A549 (cell line): ENCODE measurements at regions not wholly inside any gene's neighbourhood (a gene's known extent, or its start where the extent isn't known, plus 50 kb on each side); places are given as distances from the start of the nearest gene placed in this dataset.

Experiments
- ATAC-seq, 2 experiments: fragments of 200-7000 bp in 1 of 2; fragments of >200 bp in 1 of 2; cut with Nextera tagmentation in 1 of 2; cut with Tn5 transposase in 1 of 2; 3 replicates each; pipeline versions ENCODE4 v1.8.0 to v1.9.1; 2018 to 2020; ENCODE audit warnings: mild to moderate bottlenecking in 1 of 2, moderate library complexity in 1 of 2
- CTCF ChIA-PET: fragments of 300-600 bp; sonication (Branson Sonifier 250); formaldehyde crosslinking; extraction: SDS; loops from one replicate; lab custom pipeline; 2021; ENCODE audit warnings: antibody characterized with exemption, inconsistent platforms; lab: Yijun Ruan, JAX
- POLR2A ChIA-PET: fragments of 350-600 bp; formaldehyde crosslinking; extraction: SDS; loops from one replicate; lab custom pipeline; 2021; ENCODE audit warnings: antibody characterized with exemption, inconsistent platforms; lab: Yijun Ruan, JAX
- DNase-seq, 2 experiments: peaks; one replicate each; pipeline versions ENCODE4 v3.0.0 to v3.0.0-alpha.2; 2011 to 2016; ENCODE audit warnings: low read depth in 1 of 2, low spot score in 1 of 2
- FAIRE-seq: peaks from 2 replicates; lab custom pipeline; 2011; peaks lifted over from hg19 to GRCh38; lab: Jason Lieb, UNC
- H3K27ac ChIP-seq, 2 experiments: fragments of >200 bp; sonication (Bioruptor Twin); formaldehyde crosslinking; 3 replicates each; pipeline ENCODE4 v1.5.1; 2016 to 2017
- H3K4me1 ChIP-seq: fragments of >200 bp; sonication (Bioruptor Twin); formaldehyde crosslinking; 3 replicates; pipeline ENCODE4 v1.6.1; 2016
- H3K4me2 ChIP-seq: fragments of >200 bp; sonication (Bioruptor Twin); formaldehyde crosslinking; 3 replicates; pipeline ENCODE4 v1.6.1; 2016
- H3K4me3 ChIP-seq: fragments of >200 bp; sonication (Bioruptor Twin); formaldehyde crosslinking; 3 replicates; pipeline ENCODE4 v1.5.1; 2016
- H3K9me3 ChIP-seq: fragments of >200 bp; sonication (Bioruptor Twin); formaldehyde crosslinking; 3 replicates; pipeline ENCODE4 v1.6.1; 2016
- BCL3 ChIP-seq: fragments of >200 bp; sonication (Bioruptor Twin); formaldehyde crosslinking; IDR thresholded peaks from 3 replicates; pipeline ENCODE4 v1.6.1; 2016
- CBX8 ChIP-seq: fragments of 200-600 bp; sonication (generic); IDR thresholded peaks from 2 replicates; pipeline ENCODE4 v1.6.1; 2016
- CEBPB ChIP-seq, 2 experiments: fragments of >200 bp in 1 of 2; sonication (Bioruptor Twin) in 1 of 2; formaldehyde crosslinking in 1 of 2; IDR thresholded peaks; 2 replicates each; pipeline ENCODE4 v1.6.1; 2012 to 2016
- CHD4 ChIP-seq: fragments of 200-600 bp; sonication (generic); IDR thresholded peaks from 2 replicates; pipeline ENCODE4 v1.6.1; 2016; ENCODE audit warnings: antibody characterized with exemption, mild to moderate bottlenecking, borderline replicate concordance
- EHMT2 ChIP-seq: fragments of 200-600 bp; sonication (generic); IDR thresholded peaks from 2 replicates; pipeline ENCODE4 v1.6.1; 2016; ENCODE audit warnings: antibody characterized with exemption, low read depth, mild to moderate bottlenecking, moderate library complexity
- FOSB ChIP-seq: fragments of 250-450 bp; sonication (Bioruptor Pico); IDR thresholded peaks from 2 replicates; pipeline ENCODE4 v1.5.0; 2020; ENCODE audit warnings: mild to moderate bottlenecking, moderate library complexity
- HDAC2 ChIP-seq: fragments of 200-600 bp; sonication (generic); IDR thresholded peaks from 2 replicates; pipeline ENCODE4 v1.6.1; 2016
- HOXB5 ChIP-seq: fragments of 250-450 bp; sonication (Bioruptor Pico); IDR thresholded peaks from 2 replicates; pipeline ENCODE4 v1.5.0; 2020; ENCODE audit warnings: mild to moderate bottlenecking, moderate library complexity
- JUN ChIP-seq, 2 experiments: fragments of >200 bp; sonication (Bioruptor Twin); formaldehyde crosslinking; IDR thresholded peaks; 2 replicates in 1 of 2; 3 replicates in 1 of 2; pipeline ENCODE4 v1.6.1; 2016 to 2017
- JUNB ChIP-seq: fragments of >200 bp; sonication (Bioruptor Twin); formaldehyde crosslinking; IDR thresholded peaks from 2 replicates; pipeline ENCODE4 v1.6.1; 2016
- KDM1A ChIP-seq: fragments of 200-600 bp; sonication (generic); IDR thresholded peaks from 2 replicates; pipeline ENCODE4 v1.6.1; 2016; ENCODE audit warnings: low read depth, mild to moderate bottlenecking
- MAZ ChIP-seq: fragments of 150-350 bp; IDR thresholded peaks from 2 replicates; pipeline ENCODE4 v1.6.1; 2014; ENCODE audit warnings: antibody characterized with exemption, low read depth, low read length, borderline replicate concordance
- MYC ChIP-seq: IDR thresholded peaks from 2 replicates; pipeline ENCODE4 v1.6.1; 2012; ENCODE audit warnings: mild to moderate bottlenecking, inconsistent platforms, low read length, improper control_type of control experiment, borderline replicate concordance
- NFE2L2 ChIP-seq: fragments of 150-350 bp; conservative IDR thresholded peaks from 2 replicates; pipeline ENCODE4 v1.6.1; 2014; ENCODE audit warnings: low read length
- POLR2A ChIP-seq: IDR thresholded peaks from 2 replicates; pipeline ENCODE4 v1.6.1; 2012; ENCODE audit warnings: mild to moderate bottlenecking, low read length
- RARB ChIP-seq: fragments of 250-450 bp; sonication (Bioruptor Pico); IDR thresholded peaks from 2 replicates; pipeline ENCODE4 v1.8.0; 2021; ENCODE audit warnings: mild to moderate bottlenecking, moderate library complexity
- SMC3 ChIP-seq: fragments of >200 bp; sonication (Bioruptor Twin); formaldehyde crosslinking; IDR thresholded peaks from 3 replicates; pipeline ENCODE4 v1.6.1; 2018; ENCODE audit warnings: inconsistent platforms
- SREBF2 ChIP-seq: fragments of 450-650 bp; IDR thresholded peaks from 2 replicates; pipeline ENCODE4 v1.6.1; 2014; ENCODE audit warnings: mild to moderate bottlenecking, moderate library complexity
- ZFP36 ChIP-seq: fragments of 450-650 bp; IDR thresholded peaks from 2 replicates; pipeline ENCODE4 v1.6.1; 2014; ENCODE audit warnings: borderline replicate concordance; ENCODE audit not compliant: partially characterized antibody
- ZSCAN20 ChIP-seq: fragments of 250-450 bp; sonication (Bioruptor Pico); IDR thresholded peaks from 2 replicates; pipeline ENCODE4 v1.8.0; 2022; ENCODE audit warnings: mild to moderate bottlenecking, moderate library complexity
- WGBS: methylation state at CpG from one replicate; pipeline ENCODE4 v1.1.6; 2017; ENCODE audit errors: missing lambda C conversion rate; 5-methylcytosine and 5-hydroxymethylcytosine counted together
- TF ChIP-seq, protein P1 (sequence below): fragments of >200 bp; sonication (Bioruptor Twin); formaldehyde crosslinking; IDR thresholded peaks from 3 replicates; pipeline ENCODE4 v1.5.1; 2016
- TF ChIP-seq, protein P2 (sequence below): IDR thresholded peaks from 2 replicates; pipeline ENCODE4 v1.6.1; 2012; ENCODE audit warnings: low read depth, borderline replicate concordance

DNA sequence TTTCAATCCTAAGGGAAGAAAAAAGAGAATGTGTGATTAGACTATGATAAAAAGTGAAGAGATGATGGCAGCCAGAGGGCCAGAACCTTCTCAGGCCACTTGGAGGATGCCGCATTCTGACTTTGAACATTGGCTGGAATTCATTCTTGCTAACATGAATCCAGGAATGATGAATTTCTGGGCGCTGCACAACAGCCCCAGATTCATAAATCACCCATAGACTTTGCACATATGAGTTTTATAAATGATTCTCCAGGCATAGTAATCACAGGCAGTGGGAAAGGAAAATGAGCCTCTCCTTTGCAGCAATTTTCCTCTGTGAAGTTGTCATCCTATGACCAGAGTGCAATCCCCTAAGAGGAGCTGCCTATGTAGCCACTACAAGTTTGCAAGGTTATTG is 555.4 kb downstream of the KCTD12 start:
- WGBS = 49% methylated on average over 2 of the region's 2 CpGs
- Histone ChIP-seq H3K4me2 (no peak overlapping the region), H3K27ac (no peak overlapping the region), H3K4me1 (no peaks in the 10 kb centered on the region), H3K4me3 (no peak overlapping the region), H3K9me3 (no peaks in the 10 kb centered on the region)
- TF ChIP-seq JUN (IDR thresholded peaks at IDR 0.05) (no peak), CHD4 (no peak), NFE2L2 (no peak), HOXB5 (CRISPR knock-in tag) (no peak), ZFP36 (no peak), SMC3 (no peak)
- TF ChIP-seq, protein P1, sequence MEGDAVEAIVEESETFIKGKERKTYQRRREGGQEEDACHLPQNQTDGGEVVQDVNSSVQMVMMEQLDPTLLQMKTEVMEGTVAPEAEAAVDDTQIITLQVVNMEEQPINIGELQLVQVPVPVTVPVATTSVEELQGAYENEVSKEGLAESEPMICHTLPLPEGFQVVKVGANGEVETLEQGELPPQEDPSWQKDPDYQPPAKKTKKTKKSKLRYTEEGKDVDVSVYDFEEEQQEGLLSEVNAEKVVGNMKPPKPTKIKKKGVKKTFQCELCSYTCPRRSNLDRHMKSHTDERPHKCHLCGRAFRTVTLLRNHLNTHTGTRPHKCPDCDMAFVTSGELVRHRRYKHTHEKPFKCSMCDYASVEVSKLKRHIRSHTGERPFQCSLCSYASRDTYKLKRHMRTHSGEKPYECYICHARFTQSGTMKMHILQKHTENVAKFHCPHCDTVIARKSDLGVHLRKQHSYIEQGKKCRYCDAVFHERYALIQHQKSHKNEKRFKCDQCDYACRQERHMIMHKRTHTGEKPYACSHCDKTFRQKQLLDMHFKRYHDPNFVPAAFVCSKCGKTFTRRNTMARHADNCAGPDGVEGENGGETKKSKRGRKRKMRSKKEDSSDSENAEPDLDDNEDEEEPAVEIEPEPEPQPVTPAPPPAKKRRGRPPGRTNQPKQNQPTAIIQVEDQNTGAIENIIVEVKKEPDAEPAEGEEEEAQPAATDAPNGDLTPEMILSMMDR = no peak
- DNase-seq (no peak), FAIRE-seq (no peak), ATAC-seq (no peak)
- ChIA-PET POLR2A (no interaction called here), CTCF (no interaction called here)

DNA sequence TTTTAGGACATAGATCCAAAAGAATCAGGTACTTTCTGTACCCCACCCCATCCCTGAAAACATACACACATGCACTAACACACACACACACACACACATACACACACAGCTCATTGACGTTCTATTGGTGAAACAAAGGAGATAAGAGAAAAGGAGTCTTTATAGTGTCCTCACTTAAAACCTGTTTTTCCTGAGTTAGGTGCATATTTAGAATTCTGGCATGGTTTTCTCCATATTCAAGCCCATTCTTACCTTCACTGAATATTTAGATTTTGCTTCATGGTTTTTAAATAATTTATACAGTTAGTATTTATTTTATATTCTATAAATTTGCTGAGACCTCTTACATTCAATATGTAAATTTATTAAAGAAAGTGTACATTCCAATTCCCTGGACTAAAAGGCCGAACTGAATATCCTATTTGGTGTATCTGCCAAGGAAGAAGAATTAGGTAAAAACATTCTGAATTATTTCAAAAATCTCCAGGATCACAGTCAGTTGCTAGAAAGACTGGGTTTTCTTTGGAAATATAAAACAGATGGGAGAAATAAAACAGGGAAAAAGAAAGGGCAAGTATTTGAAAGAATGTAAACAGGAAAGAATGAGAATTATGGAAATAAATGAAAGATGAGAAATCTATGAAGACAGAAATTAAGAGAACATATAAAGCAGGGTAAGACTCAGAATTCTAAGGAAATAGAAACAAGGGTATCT is 556.2 kb downstream of the KCTD12 start:
- Histone ChIP-seq H3K4me3 (no peak overlapping the region), H3K4me2 (no peak overlapping the region), H3K9me3 (no peaks in the 10 kb centered on the region), H3K4me1 (no peaks in the 10 kb centered on the region), H3K27ac (no peak overlapping the region)
- ATAC-seq (no peak), DNase-seq (no peak), FAIRE-seq (no peak)
- CTCF ChIA-PET = no interaction called here
- no peak for TF ChIP-seq HOXB5 (CRISPR knock-in tag)
- no peak for TF ChIP-seq EHMT2
- TF ChIP-seq RARB (CRISPR knock-in tag) = no peak
- TF ChIP-seq, protein P2, sequence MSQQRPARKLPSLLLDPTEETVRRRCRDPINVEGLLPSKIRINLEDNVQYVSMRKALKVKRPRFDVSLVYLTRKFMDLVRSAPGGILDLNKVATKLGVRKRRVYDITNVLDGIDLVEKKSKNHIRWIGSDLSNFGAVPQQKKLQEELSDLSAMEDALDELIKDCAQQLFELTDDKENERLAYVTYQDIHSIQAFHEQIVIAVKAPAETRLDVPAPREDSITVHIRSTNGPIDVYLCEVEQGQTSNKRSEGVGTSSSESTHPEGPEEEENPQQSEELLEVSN = no peak
- TF ChIP-seq JUNB = no peak
- TF ChIP-seq POLR2A = no peak
- TF ChIP-seq SREBF2 = no peak
- TF ChIP-seq NFE2L2 = no peak
- TF ChIP-seq BCL3 = no peak
- no peak for TF ChIP-seq SMC3
- no peak for TF ChIP-seq HDAC2
- no peak for TF ChIP-seq ZSCAN20 (CRISPR knock-in tag)
- TF ChIP-seq, protein P1 = no peak
- no peak for TF ChIP-seq FOSB
- no peak for TF ChIP-seq CEBPB (IDR thresholded peaks at IDR 0.05)
- no peak for TF ChIP-seq KDM1A
- TF ChIP-seq MAZ = no peak
- TF ChIP-seq MYC = no peak
- no peak for TF ChIP-seq CBX8
- TF ChIP-seq, all 56 proteins: peak for 0
- WGBS = 7% methylated on average over 2 of the region's 2 CpGs
- POLR2A ChIA-PET = no interaction called here
